HEK293 (cell line): ENCODE measurements at regions not wholly inside any gene's neighbourhood (a gene's known extent, or its start where the extent isn't known, plus 50 kb on each side); places are given as distances from the start of the nearest gene placed in this dataset.

Source experiments
- AEBP2 ChIP-seq: fragments of 450-650 bp; formaldehyde crosslinking; IDR thresholded peaks from 2 replicates; pipeline ENCODE4 v1.5.1; 2016; ENCODE audit warnings: missing biosample characterization, missing genetic modification characterization, borderline replicate concordance
- KLF10 ChIP-seq: fragments of 450-650 bp; IDR thresholded peaks from 2 replicates; pipeline ENCODE4 v1.5.1; 2018; ENCODE audit warnings: missing biosample characterization, mild to moderate bottlenecking, missing genetic modification characterization
- KLF16 ChIP-seq: fragments of 450-650 bp; formaldehyde crosslinking; IDR thresholded peaks from 2 replicates; pipeline ENCODE4 v1.5.1; 2017; ENCODE audit warnings: missing biosample characterization, missing genetic modification characterization
- MYNN ChIP-seq: fragments of 450-650 bp; formaldehyde crosslinking; IDR thresholded peaks from 2 replicates; pipeline ENCODE4 v1.5.1; 2016; ENCODE audit warnings: missing biosample characterization, missing genetic modification characterization, borderline replicate concordance
- RBAK ChIP-seq: fragments of 450-650 bp; formaldehyde crosslinking; IDR thresholded peaks from 2 replicates; pipeline ENCODE4 v1.5.1; 2016; ENCODE audit warnings: missing biosample characterization, missing genetic modification characterization
- SP3 ChIP-seq: fragments of 450-650 bp; formaldehyde crosslinking; IDR thresholded peaks from 2 replicates; pipeline ENCODE4 v1.5.1; 2016; ENCODE audit warnings: missing biosample characterization, missing genetic modification characterization
- SP7 ChIP-seq: fragments of 450-650 bp; formaldehyde crosslinking; IDR thresholded peaks from 2 replicates; pipeline ENCODE4 v1.5.1; 2016; ENCODE audit warnings: missing biosample characterization, missing genetic modification characterization
- WT1 ChIP-seq: fragments of 450-650 bp; formaldehyde crosslinking; IDR thresholded peaks from 2 replicates; pipeline ENCODE4 v1.5.1; 2016; ENCODE audit warnings: missing biosample characterization, missing genetic modification characterization
- ZBTB17 ChIP-seq: fragments of 450-650 bp; formaldehyde crosslinking; IDR thresholded peaks from 2 replicates; pipeline ENCODE4 v1.5.1; 2016; ENCODE audit warnings: missing biosample characterization, missing genetic modification characterization
- ZBTB49 ChIP-seq: fragments of 450-650 bp; formaldehyde crosslinking; IDR thresholded peaks from 2 replicates; pipeline ENCODE4 v1.5.1; 2016; ENCODE audit warnings: missing biosample characterization, missing genetic modification characterization, low read depth
- ZFP37 ChIP-seq: fragments of 450-650 bp; formaldehyde crosslinking; IDR thresholded peaks from 2 replicates; pipeline ENCODE4 v1.5.1; 2016; ENCODE audit warnings: missing biosample characterization, missing genetic modification characterization
- ZIC2 ChIP-seq: fragments of 450-650 bp; formaldehyde crosslinking; IDR thresholded peaks from 2 replicates; pipeline ENCODE4 v1.5.1; 2016; ENCODE audit warnings: missing biosample characterization, missing genetic modification characterization
- ZNF112 ChIP-seq: fragments of 450-650 bp; formaldehyde crosslinking; IDR thresholded peaks from 2 replicates; pipeline ENCODE4 v1.5.0; 2017; ENCODE audit warnings: missing biosample characterization, missing genetic modification characterization
- ZNF184 ChIP-seq: fragments of 450-650 bp; IDR thresholded peaks from 2 replicates; pipeline ENCODE4 v1.5.1; 2018; ENCODE audit warnings: missing biosample characterization, mild to moderate bottlenecking, missing genetic modification characterization
- ZNF280D ChIP-seq: fragments of 450-650 bp; formaldehyde crosslinking; IDR thresholded peaks from 2 replicates; pipeline ENCODE4 v1.5.1; 2016; ENCODE audit warnings: missing biosample characterization, missing genetic modification characterization
- ZNF354C ChIP-seq: fragments of 450-650 bp; formaldehyde crosslinking; IDR thresholded peaks from 2 replicates; pipeline ENCODE4 v1.5.1; 2016; ENCODE audit warnings: missing biosample characterization, missing genetic modification characterization, low read depth, borderline replicate concordance
- ZNF48 ChIP-seq: fragments of 450-650 bp; formaldehyde crosslinking; IDR thresholded peaks from 2 replicates; pipeline ENCODE4 v1.5.1; 2016; ENCODE audit warnings: missing biosample characterization, missing genetic modification characterization
- ZNF521 ChIP-seq: fragments of 450-650 bp; formaldehyde crosslinking; IDR thresholded peaks from 2 replicates; pipeline ENCODE4 v1.5.1; 2017; ENCODE audit warnings: missing biosample characterization, mild to moderate bottlenecking, missing genetic modification characterization
- ZNF544 ChIP-seq: fragments of 450-650 bp; formaldehyde crosslinking; IDR thresholded peaks from 2 replicates; pipeline ENCODE4 v1.5.0; 2017; ENCODE audit warnings: missing biosample characterization, missing genetic modification characterization
- ZNF549 ChIP-seq: fragments of 450-650 bp; IDR thresholded peaks from 2 replicates; pipeline ENCODE4 v1.5.1; 2018; ENCODE audit warnings: missing biosample characterization, missing genetic modification characterization, mild to moderate bottlenecking, inconsistent platforms, moderate library complexity
- ZNF555 ChIP-seq: fragments of 450-650 bp; formaldehyde crosslinking; conservative IDR thresholded peaks from 2 replicates; pipeline ENCODE4 v1.5.1; 2017; ENCODE audit warnings: missing biosample characterization, mild to moderate bottlenecking, missing genetic modification characterization, inconsistent platforms
- ZNF610 ChIP-seq: fragments of 450-650 bp; formaldehyde crosslinking; IDR thresholded peaks from 2 replicates; pipeline ENCODE4 v1.5.1; 2016; ENCODE audit warnings: missing biosample characterization, missing genetic modification characterization, borderline replicate concordance
- ZNF677 ChIP-seq: fragments of 450-650 bp; IDR thresholded peaks from 2 replicates; pipeline ENCODE4 v1.5.0; 2018; ENCODE audit warnings: missing biosample characterization, mild to moderate bottlenecking, missing genetic modification characterization, moderate library complexity
- ZNF692 ChIP-seq: fragments of 450-650 bp; formaldehyde crosslinking; IDR thresholded peaks from 2 replicates; pipeline ENCODE4 v1.5.1; 2016; ENCODE audit warnings: missing biosample characterization, missing genetic modification characterization
- ZNF707 ChIP-seq: fragments of 450-650 bp; formaldehyde crosslinking; IDR thresholded peaks from 2 replicates; pipeline ENCODE4 v1.5.1; 2016; ENCODE audit warnings: missing biosample characterization, missing genetic modification characterization
- ZNF76 ChIP-seq: fragments of 450-650 bp; formaldehyde crosslinking; IDR thresholded peaks from 2 replicates; pipeline ENCODE4; 2016; ENCODE audit warnings: low read depth, missing biosample characterization, missing genetic modification characterization, borderline replicate concordance
- ZSCAN18 ChIP-seq: fragments of 450-650 bp; formaldehyde crosslinking; IDR thresholded peaks from 2 replicates; pipeline ENCODE4 v1.5.1; 2016; ENCODE audit warnings: missing biosample characterization, missing genetic modification characterization
- ZSCAN23 ChIP-seq: fragments of 450-650 bp; formaldehyde crosslinking; IDR thresholded peaks from 2 replicates; pipeline ENCODE4 v1.5.1; 2016; ENCODE audit warnings: missing biosample characterization, missing genetic modification characterization

- TF ChIP-seq KLF10 (tag by site-specific recombination) (peak; percentile 74), ZFP37 (no peak), ZNF76 (tag by site-specific recombination) (no peak), ZNF610 (tag by site-specific recombination) (no peak), RBAK (tag by site-specific recombination) (no peak), ZIC2 (tag by site-specific recombination) (peak; percentile 76), SP7 (tag by site-specific recombination) (peak; percentile 95), ZNF549 (tag by site-specific recombination) (no peak), ZNF692 (tag by site-specific recombination) (no peak; the same call in 1 of the 2 replicates), WT1 (tag by site-specific recombination) (peak; percentile 90), ZNF112 (tag by site-specific recombination) (no peak), MYNN (tag by site-specific recombination) (no peak), ZBTB17 (tag by site-specific recombination) (peak; percentile 63), ZNF184 (tag by site-specific recombination) (peak; percentile 65; the same call in 1 of the 2 replicates), ZNF544 (tag by site-specific recombination) (no peak), ZNF555 (tag by site-specific recombination) (no peak), ZNF354C (tag by site-specific recombination) (no peak), ZNF677 (tag by site-specific recombination) (no peak), KLF16 (no peak), ZBTB49 (tag by site-specific recombination) (no peak), ZSCAN23 (tag by site-specific recombination) (0 out of 2 replicates have a peak, but pooled peaks have one; percentile 41), ZNF521 (tag by site-specific recombination) (no peak), ZNF707 (tag by site-specific recombination) (no peak), AEBP2 (tag by site-specific recombination) (no peak), ZNF280D (no peak), ZNF48 (tag by site-specific recombination) (no peak), SP3 (no peak), ZSCAN18 (tag by site-specific recombination) (no peak)
Observed at GRCh38 chr5:73280821-73281746, 108.1 kb downstream of the TMEM174 start (continued).
